ENCODE measurements at regions not wholly inside any gene's neighbourhood (a gene's known extent, or its start where the extent isn't known, plus 50 kb on each side); places are given as distances from the start of the nearest gene placed in this dataset.

- Histone ChIP-seq H3K9ac (ENCODE audit: extremely low read depth, insufficient read length, low read length) (no peak overlapping the region), H2BK5ac (ENCODE audit: insufficient read length, low read length) (no peak overlapping the region), H3K4me2 (ENCODE audit: insufficient read depth, insufficient read length, low read length) (no peak overlapping the region), H3K79me2 (ENCODE audit: insufficient read depth, low read length) (no peaks in the 10 kb centered on the region), H2BK12ac (ENCODE audit: insufficient read length, low read depth, low read length) (no peak overlapping the region), H2BK20ac (ENCODE audit: low read depth, low read length, poor library complexity, severe bottlenecking) (no peak overlapping the region), H2AK5ac (ENCODE audit: insufficient read length, low read length) (no peak overlapping the region), H3K23ac (ENCODE audit: insufficient read length, low read depth, low read length) (no peak overlapping the region), H4K20me1 (ENCODE audit: control insufficient read depth, insufficient read depth, insufficient read length) (no peaks in the 10 kb centered on the region), H4K5ac (ENCODE audit: insufficient read length, low read depth, low read length) (no peak overlapping the region), H3K79me1 (ENCODE audit: insufficient read depth, low read depth, low read length, poor library complexity, severe bottlenecking) (no peaks in the 10 kb centered on the region), H3T11ph (ENCODE audit: low read length) (no peak overlapping the region), H3K14ac (ENCODE audit: insufficient read depth, low read length) (no peak overlapping the region), H3K27me3 (ENCODE audit: insufficient read depth, low read length) (no peaks in the 10 kb centered on the region), H3K23me2 (ENCODE audit: insufficient read length, low read depth, low read length, poor library complexity, severe bottlenecking) (no peaks in the 10 kb centered on the region), H4K8ac (replicated peaks; ENCODE audit: insufficient read length, low read depth, low read length) (no peak overlapping the region), H4K91ac (ENCODE audit: insufficient read length, low read depth, low read length) (no peak overlapping the region), H2BK15ac (ENCODE audit: low read depth, low read length) (no peak overlapping the region), H3K4me1 (ENCODE audit: insufficient read depth, low read length) (no peaks in the 10 kb centered on the region), H2AFZ (ENCODE audit: low read length) (no peak overlapping the region), H2BK120ac (ENCODE audit: low read depth, low read length, poor library complexity, severe bottlenecking) (no peak overlapping the region), H3K56ac (ENCODE audit: insufficient read length, low read depth, low read length) (no peak overlapping the region), H3K9me3 (ENCODE audit: control insufficient read depth, low read depth, low read length) (no peaks in the 10 kb centered on the region), H3K27ac (ENCODE audit: insufficient read length, low read depth, low read length) (no peak overlapping the region), H3K4ac (ENCODE audit: low read depth, low read length) (no peak overlapping the region), H3K18ac (ENCODE audit: insufficient read length, low read depth, low read length) (no peak overlapping the region)
- H3K27me3 Mint-ChIP-seq (ENCODE audit: low read depth) = no peaks in the 10 kb centered on the region
- H3K27ac Mint-ChIP-seq = no peak overlapping the region
- no peak for TF ChIP-seq CTCF (conservative IDR thresholded peaks at IDR 0.05)
- no peak overlapping the region for H3K4me3 Mint-ChIP-seq
- no peaks in the 10 kb centered on the region; a peak in 1 of 5 replicates for H3K9me3 Mint-ChIP-seq
- no peaks in the 10 kb centered on the region for H3K36me3 Mint-ChIP-seq (ENCODE audit: insufficient read depth in 1 of 3, low read depth in 3 of 3)
- H3K4me1 Mint-ChIP-seq = peaks cover 10 to 14% of the 10 kb centered on the region in 2 experiments
- DNase-seq = no peak
Measured at GRCh38 chr6:88301256-88301655, 135.1 kb upstream of the CNR1 start.

All from H9 (cell line).